ENCODE measurements at regions not wholly inside any gene's neighbourhood (a gene's known extent, or its start where the extent isn't known, plus 50 kb on each side); places are given as distances from the start of the nearest gene placed in this dataset.

- no peak overlapping the region for H3K4me2 ChIP-seq (ENCODE audit: insufficient read depth, low read length)
- ATAC-seq (no peak), DNase-seq (ENCODE audit: extremely low read depth in 1 of 4, low spot score in 3 of 4) (peak in 1 of 4 experiments; percentile 1), FAIRE-seq (no peak)
- intact Hi-C loops (cut with micrococcal nuclease) (no loop called here), in situ Hi-C loops (cut with MboI) (no loop called here)
- no TSS peak for BruUV-seq (replicated peaks)
- ChIA-PET POLR2A (interaction anchor here (0.6 kb wide), 1 partner anchor 27 kb away, joined by 3 read pairs; no protein-coding TSS in a partner anchor), CTCF (ENCODE audit: low intra/inter-chr PET ratio) (no interaction called here)
- no peaks in the 10 kb centered on the region for H3K79me2 ChIP-seq (ENCODE audit: control insufficient read depth, insufficient read depth, low read length)
- H2AFZ ChIP-seq (ENCODE audit: low read depth, low read length) = no peak overlapping the region
- H3K9ac ChIP-seq (ENCODE audit: insufficient read depth in 1 of 2, low read depth in 2 of 2, low read length in 2 of 2) = no peak overlapping the region
- WGBS (ENCODE audit: insufficient coverage, low coverage, missing lambda C conversion rate) = 0% methylated on average over 2 of the region's 2 CpGs
- no peaks in the 10 kb centered on the region for H3K36me3 ChIP-seq (ENCODE audit: control insufficient read depth, insufficient read depth, low read length)
- no peaks in the 10 kb centered on the region for H3K4me1 ChIP-seq (replicated peaks in 1 of 2; ENCODE audit: control insufficient read depth in 2 of 2, insufficient read depth in 2 of 2, low read length in 2 of 2)
- H4K20me1 ChIP-seq (replicated peaks; ENCODE audit: control insufficient read depth, insufficient read depth, low read length) = no peaks in the 10 kb centered on the region
- no peak overlapping the region for H3K4me3 ChIP-seq
- H3K9me3 ChIP-seq (replicated peaks; ENCODE audit: control insufficient read depth, insufficient read depth, low read depth, low read length) = no peaks in the 10 kb centered on the region
- TF ChIP-seq ZNF589 (CRISPR knock-in tag; IDR thresholded peaks at IDR 0.05; ENCODE audit: low read depth) (no peak), ZNF707 (CRISPR knock-in tag; conservative IDR thresholded peaks at IDR 0.05) (no peak), REST (IDR thresholded peaks at IDR 0.05; ENCODE audit: borderline replicate concordance) (peak; percentile 87), REST (CRISPR knock-in tag; IDR thresholded peaks at IDR 0.05; ENCODE audit: low read depth) (no peak)
- no peaks in the 10 kb centered on the region for H3K9me1 ChIP-seq (ENCODE audit: control insufficient read depth, insufficient read depth, low read length)
- no peaks in the 10 kb centered on the region for H3K27me3 ChIP-seq (ENCODE audit: control insufficient read depth in 2 of 2, insufficient read depth in 2 of 2, low read length in 2 of 2)
- H3K27ac ChIP-seq (ENCODE audit: extremely low read depth, low read depth, low read length) = no peak overlapping the region
These were observed 93.0 kb upstream of the SORCS3 start for GRCh38 chr10:104548090-104548489.

All from K562 (cell line).